Thyroid gland (tissue), 4 donors: ENCODE measurements at regions not wholly inside any gene's neighbourhood (a gene's known extent, or its start where the extent isn't known, plus 50 kb on each side); places are given as distances from the start of the nearest gene placed in this dataset.
A peak's percentile ranks its signal among the peaks of the same experiment; 100 is the strongest.
"Not testable (repeated sequence)": the region's sequence is repeated elsewhere in the genome, so short reads cannot be mapped to it uniquely, and the experiment has no call there.

ENCODE experiments used
- DNase-seq, 2 donors: peaks; one replicate each; pipeline ENCODE4 v3.0.0-alpha.2; 2019
- H3K27ac ChIP-seq, 3 donors: fragments of 200-600 bp; sonication (generic); 1 replicate in 2 of 3; 2 replicates in 1 of 3; pipeline ENCODE4 v1.5.1; 2016 to 2019; ENCODE audit warnings: mild to moderate bottlenecking in 1 of 3, moderate library complexity in 1 of 3
- H3K27me3 ChIP-seq: fragments of 200-600 bp; sonication (generic); one replicate; pipeline ENCODE4 v1.5.1; 2019
- H3K36me3 ChIP-seq, 2 donors: fragments of 200-600 bp; sonication (generic); one replicate each; pipeline ENCODE4 v1.5.1; 2016 to 2019
- H3K4me1 ChIP-seq, 2 donors: fragments of 200-600 bp; sonication (generic); one replicate each; pipeline ENCODE4 v1.5.1; 2017 to 2019
- H3K4me3 ChIP-seq, 3 donors: fragments of 200-600 bp; sonication (generic); replicated peaks in 1 of 3; 1 replicate in 2 of 3; 2 replicates in 1 of 3; pipeline ENCODE4 v1.5.1; 2016; ENCODE audit warnings: mild to moderate bottlenecking in 1 of 3
- H3K9me3 ChIP-seq: fragments of 200-600 bp; sonication (generic); one replicate; pipeline ENCODE4 v1.5.1; 2017
- CTCF ChIP-seq, 6 experiments: fragments of 200-600 bp in 3 of 6; fragments of 450-650 bp in 3 of 6; sonication (generic) in 3 of 6; IDR thresholded peaks; one replicate each; pipeline ENCODE4 v1.5.1; 2016 to 2019; ENCODE audit warnings: antibody characterized with exemption in 6 of 6, mild to moderate bottlenecking in 2 of 6, inconsistent platforms in 1 of 6, moderate library complexity in 1 of 6
- POLR2A ChIP-seq, 2 donors: fragments of 450-650 bp; IDR thresholded peaks; one replicate each; pipeline ENCODE4 v1.6.1; 2017; ENCODE audit warnings: antibody characterized with exemption in 2 of 2, mild to moderate bottlenecking in 2 of 2, moderate library complexity in 1 of 2
- WGBS, 2 donors: methylation state at CpG; one replicate each; pipeline ENCODE4 v1.1.5; 2017; 5-methylcytosine and 5-hydroxymethylcytosine counted together
- intact Hi-C: fragments of 100-400 bp; cut with DNase I; formaldehyde crosslinking; loops from one replicate; pipeline ENCODE4 v1.15.1; 2023

GRCh38 chrX:113793563-113793962 lies 790.3 kb upstream of the HTR2C start:
- Histone ChIP-seq H3K27me3 (no peaks in the 10 kb centered on the region), H3K36me3 (no peaks in the 10 kb centered on the region), H3K9me3 (no peaks in the 10 kb centered on the region), H3K4me1 (no peaks in the 10 kb centered on the region), H3K27ac (no peak overlapping the region), H3K4me3 (no peak overlapping the region)
- 68 to 79% methylated on average over 4 of the region's 4 CpGs for WGBS, 2 donors
- intact Hi-C loops, result no loop called here
- TF ChIP-seq POLR2A (IDR thresholded peaks at IDR 0.05) (no peak), CTCF (IDR thresholded peaks at IDR 0.05) (no peak)
- no peak for DNase-seq

GRCh38 chrX:113790987-113791386 lies 792.9 kb upstream of the HTR2C start:
- intact Hi-C loops, result no loop called here
- 75 to 89% methylated on average over 1 of the region's 1 CpG for WGBS, 2 donors
- Histone ChIP-seq H3K27ac (peak overlapping the region in 1 of 3 donors; percentile 29), H3K9me3 (no peaks in the 10 kb centered on the region), H3K4me1 (no peaks in the 10 kb centered on the region), H3K4me3 (no peak overlapping the region), H3K27me3 (no peaks in the 10 kb centered on the region), H3K36me3 (no peaks in the 10 kb centered on the region)
- TF ChIP-seq CTCF (IDR thresholded peaks at IDR 0.05) (no peak), POLR2A (IDR thresholded peaks at IDR 0.05) (no peak)
- no peak for DNase-seq

- DNase-seq, H3K9me3 ChIP-seq, H3K27ac ChIP-seq, H3K4me1 ChIP-seq, H3K27me3 ChIP-seq, H3K36me3 ChIP-seq, intact Hi-C loops, H3K4me3 ChIP-seq: not testable (repeated sequence)
- 85 to 87% methylated on average over 6 of the region's 6 CpGs for WGBS, 2 donors
These were observed 799.1 kb upstream of the HTR2C start for GRCh38 chrX:113784754-113785153.

GRCh38 chrX:113770806-113771205 lies 813.1 kb upstream of the HTR2C start:
- no peaks in the 10 kb centered on the region for H3K4me1 ChIP-seq
- 47 to 49% methylated on average over 2 of the region's 2 CpGs for WGBS, 2 donors
- TF ChIP-seq CTCF (IDR thresholded peaks at IDR 0.05) (no peak), POLR2A (IDR thresholded peaks at IDR 0.05) (no peak)

GRCh38 chrX:113770071-113770470 lies 813.8 kb upstream of the HTR2C start:
- TF ChIP-seq CTCF (IDR thresholded peaks at IDR 0.05) (no peak), POLR2A (IDR thresholded peaks at IDR 0.05) (no peak)
- intact Hi-C loops, result no loop called here

More at GRCh38 chrX:113770806-113771205, 813.1 kb upstream of the HTR2C start:
- no peak for DNase-seq
- H3K27me3 ChIP-seq, result peaks cover 3% of the 10 kb centered on the region
- H3K36me3 ChIP-seq, result no peaks in the 10 kb centered on the region
- intact Hi-C loops, result no loop called here
- H3K27ac ChIP-seq, result no peak overlapping the region
- H3K9me3 ChIP-seq, result no peaks in the 10 kb centered on the region
- H3K4me3 ChIP-seq, result no peak overlapping the region

GRCh38 chrX:113759422-113759821 lies 824.5 kb upstream of the HTR2C start:
- no peak for DNase-seq
- 56 to 64% methylated on average over 2 of the region's 2 CpGs for WGBS, 2 donors
- no peaks in the 10 kb centered on the region for H3K27me3 ChIP-seq
- H3K27ac ChIP-seq, result no peak overlapping the region
- no peak overlapping the region for H3K4me3 ChIP-seq
- TF ChIP-seq CTCF (IDR thresholded peaks at IDR 0.05) (no peak), POLR2A (IDR thresholded peaks at IDR 0.05) (no peak)
- H3K36me3 ChIP-seq, result no peaks in the 10 kb centered on the region
- intact Hi-C loops, result no loop called here
- H3K9me3 ChIP-seq, result no peaks in the 10 kb centered on the region
- no peaks in the 10 kb centered on the region for H3K4me1 ChIP-seq

More at GRCh38 chrX:113770071-113770470, 813.8 kb upstream of the HTR2C start:
- WGBS, 2 donors, result 65 to 68% methylated on average over 4 of the region's 4 CpGs
- no peak for DNase-seq
- no peaks in the 10 kb centered on the region for H3K4me1 ChIP-seq
- H3K4me3 ChIP-seq, result no peak overlapping the region
- H3K9me3 ChIP-seq, result no peaks in the 10 kb centered on the region
- H3K27ac ChIP-seq, result no peak overlapping the region
- H3K27me3 ChIP-seq, result peaks cover 3% of the 10 kb centered on the region
- no peaks in the 10 kb centered on the region for H3K36me3 ChIP-seq
